Left lung (tissue), 4 donors: ENCODE measurements at regions not wholly inside any gene's neighbourhood (a gene's known extent, or its start where the extent isn't known, plus 50 kb on each side); places are given as distances from the start of the nearest gene placed in this dataset.

ENCODE experiments used
- ATAC-seq: fragments of 200-7000 bp; cut with Tn5 transposase; one replicate; pipeline ENCODE4 v1.9.1; 2020; ENCODE audit warnings: moderate library complexity
- DNase-seq, 4 donors: peaks; one replicate each; pipeline ENCODE4 v3.0.0-alpha.2; 2013 to 2020
- H3K27ac ChIP-seq, 2 donors: fragments of 200-600 bp; sonication (generic) in 1 of 2; one replicate each; pipeline versions ENCODE4 v1.5.0 to v1.8.0; 2020 to 2021
- H3K27me3 ChIP-seq, 2 donors: fragments of 200-600 bp; sonication (generic) in 1 of 2; one replicate each; pipeline versions ENCODE4 v1.5.0 to v1.8.0; 2020 to 2021
- H3K36me3 ChIP-seq, 2 donors: fragments of 200-600 bp; sonication (generic) in 1 of 2; one replicate each; pipeline versions ENCODE4 v1.5.0 to v1.8.0; 2020 to 2021
- H3K4me1 ChIP-seq, 2 donors: fragments of 200-600 bp; one replicate each; pipeline ENCODE4 v1.8.0; 2021
- H3K4me3 ChIP-seq, 2 donors: fragments of 200-600 bp; sonication (generic) in 1 of 2; one replicate each; pipeline versions ENCODE4 v1.5.0 to v1.8.0; 2020 to 2021; ENCODE audit warnings: mild to moderate bottlenecking in 1 of 2
- H3K9me3 ChIP-seq, 2 donors: fragments of 200-600 bp; sonication (generic) in 1 of 2; one replicate each; pipeline versions ENCODE4 v1.5.0 to v1.8.0; 2020 to 2021
- intact Hi-C, 2 donors: fragments of 100-400 bp; cut with DNase I; formaldehyde crosslinking; loops; one replicate each; pipeline versions ENCODE4 v1.11.2 to v1.14.2; 2022
- TF ChIP-seq, protein P1 (sequence below), 2 donors: fragments of 200-600 bp; sonication (generic) in 1 of 2; IDR thresholded peaks; one replicate each; pipeline versions ENCODE4 v1.5.0 to v1.8.0; 2021; ENCODE audit warnings: antibody characterized with exemption in 2 of 2
- donor health status: DM: no; HTN: yes; CAD: no.
- donor health status: DM: no; HTN: no; CAD: no.

DNA sequence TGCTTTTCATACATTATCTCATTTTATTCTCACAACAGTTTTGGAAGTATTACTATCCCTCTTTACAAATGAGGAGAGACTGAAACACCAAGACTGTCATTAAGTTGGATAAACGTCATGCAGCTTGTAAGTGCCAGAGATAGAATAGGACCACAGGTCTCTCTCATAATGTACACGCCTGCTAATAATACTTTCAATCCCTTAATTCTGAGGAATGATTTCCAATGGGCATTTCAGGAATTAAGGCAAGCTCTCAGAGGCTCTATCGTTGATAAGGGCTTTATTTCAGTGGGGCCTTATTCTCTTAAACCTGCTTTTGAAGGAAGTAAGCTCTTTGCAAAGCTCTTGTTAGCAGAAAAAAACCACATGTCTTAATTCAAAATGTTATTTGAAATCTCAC lies 229.1 kb downstream of the NFKBIZ start:
- no peaks in the 10 kb centered on the region for H3K27me3 ChIP-seq
- H3K27ac ChIP-seq, result peak overlapping the region; percentile 61 to 63
- intact Hi-C loops, result no loop called here
- H3K9me3 ChIP-seq, result no peaks in the 10 kb centered on the region
- ATAC-seq (no peak), DNase-seq (no peak)
- H3K4me3 ChIP-seq, result no peak overlapping the region
- peaks cover 0 to 4% of the 10 kb centered on the region in 2 donors for H3K4me1 ChIP-seq
- H3K36me3 ChIP-seq, result no peaks in the 10 kb centered on the region
- TF ChIP-seq, protein P1, sequence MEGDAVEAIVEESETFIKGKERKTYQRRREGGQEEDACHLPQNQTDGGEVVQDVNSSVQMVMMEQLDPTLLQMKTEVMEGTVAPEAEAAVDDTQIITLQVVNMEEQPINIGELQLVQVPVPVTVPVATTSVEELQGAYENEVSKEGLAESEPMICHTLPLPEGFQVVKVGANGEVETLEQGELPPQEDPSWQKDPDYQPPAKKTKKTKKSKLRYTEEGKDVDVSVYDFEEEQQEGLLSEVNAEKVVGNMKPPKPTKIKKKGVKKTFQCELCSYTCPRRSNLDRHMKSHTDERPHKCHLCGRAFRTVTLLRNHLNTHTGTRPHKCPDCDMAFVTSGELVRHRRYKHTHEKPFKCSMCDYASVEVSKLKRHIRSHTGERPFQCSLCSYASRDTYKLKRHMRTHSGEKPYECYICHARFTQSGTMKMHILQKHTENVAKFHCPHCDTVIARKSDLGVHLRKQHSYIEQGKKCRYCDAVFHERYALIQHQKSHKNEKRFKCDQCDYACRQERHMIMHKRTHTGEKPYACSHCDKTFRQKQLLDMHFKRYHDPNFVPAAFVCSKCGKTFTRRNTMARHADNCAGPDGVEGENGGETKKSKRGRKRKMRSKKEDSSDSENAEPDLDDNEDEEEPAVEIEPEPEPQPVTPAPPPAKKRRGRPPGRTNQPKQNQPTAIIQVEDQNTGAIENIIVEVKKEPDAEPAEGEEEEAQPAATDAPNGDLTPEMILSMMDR (IDR thresholded peaks at IDR 0.05), result no peak

DNA sequence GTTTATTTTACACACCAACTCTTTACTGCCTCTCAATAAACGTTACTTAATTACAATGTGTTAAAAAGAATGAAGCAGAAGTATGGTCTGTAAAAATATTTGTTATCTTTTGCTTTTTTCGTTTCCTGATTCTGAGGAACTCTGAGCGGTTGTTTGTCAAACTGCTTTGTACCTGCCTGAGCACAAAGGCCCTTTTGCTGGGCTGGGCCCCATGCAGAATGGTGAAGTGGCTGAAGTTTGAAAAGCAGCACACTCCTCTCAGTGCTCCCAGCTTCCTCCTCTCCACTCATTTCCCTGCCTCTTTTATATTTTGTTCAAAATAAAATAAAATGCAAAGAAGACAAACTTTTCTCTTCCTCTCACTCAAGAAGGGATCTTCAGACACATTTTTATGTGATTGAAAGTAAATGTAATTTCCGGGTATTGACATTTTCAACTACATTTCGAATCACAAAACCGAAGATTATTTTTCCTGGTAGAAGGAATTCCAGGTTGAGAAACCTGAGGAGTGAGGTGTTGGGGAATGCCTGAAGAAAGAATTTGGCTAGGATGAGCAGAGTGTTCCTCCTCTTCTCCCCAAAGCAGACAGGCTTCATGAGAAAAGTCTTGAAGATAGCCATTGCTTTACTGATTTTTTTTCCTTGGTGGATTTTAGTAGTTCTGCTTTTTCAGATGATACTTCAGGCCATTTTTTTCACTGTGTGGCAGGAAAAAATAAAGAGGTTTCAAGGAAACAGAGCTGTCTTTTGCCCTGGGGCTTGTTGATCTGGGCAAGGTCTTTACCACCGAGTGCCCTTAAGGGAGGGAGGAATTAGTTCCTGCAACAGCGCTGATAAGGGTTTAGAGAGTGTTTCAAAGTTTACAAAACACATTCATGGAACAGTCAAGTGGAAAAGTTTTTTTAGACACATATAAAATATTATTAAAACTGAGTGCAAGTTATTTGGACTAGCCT lies 229.8 kb downstream of the NFKBIZ start:
- no peak overlapping the region for H3K4me3 ChIP-seq
- peaks cover 0 to 4% of the 10 kb centered on the region in 2 donors for H3K4me1 ChIP-seq
- H3K9me3 ChIP-seq, result no peaks in the 10 kb centered on the region
- H3K27ac ChIP-seq, result peak overlapping the region; percentile 61 to 63
- H3K27me3 ChIP-seq, result no peaks in the 10 kb centered on the region
- DNase-seq, result peak in 2 of 4 donors; percentile 49 to 50
- peak; percentile 91 for ATAC-seq
- H3K36me3 ChIP-seq, result no peaks in the 10 kb centered on the region
- intact Hi-C loops, result no loop called here
- TF ChIP-seq, protein P1 (IDR thresholded peaks at IDR 0.05), result no peak

DNA sequence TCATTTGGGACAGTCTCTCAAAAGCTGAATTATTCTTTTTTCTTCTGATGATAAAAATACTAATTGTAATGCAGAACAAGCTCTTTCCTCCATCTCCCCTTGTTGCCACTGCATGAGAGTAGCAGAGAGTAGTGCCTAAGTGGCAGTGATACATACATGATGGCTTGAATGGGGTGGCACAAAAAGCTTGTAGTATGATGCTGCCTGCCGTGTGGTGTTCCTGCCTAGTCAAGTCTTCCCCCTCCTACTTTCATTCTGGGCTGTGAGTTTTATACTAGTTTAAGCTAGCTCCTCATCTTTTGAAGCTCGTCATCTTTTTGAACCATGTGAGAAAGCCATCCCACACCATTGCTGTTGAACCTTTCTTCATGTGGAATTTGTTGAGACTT lies 230.5 kb downstream of the NFKBIZ start:
- intact Hi-C loops, result no loop called here
- Histone ChIP-seq H3K27me3 (no peaks in the 10 kb centered on the region), H3K4me3 (no peak overlapping the region), H3K36me3 (no peaks in the 10 kb centered on the region), H3K27ac (no peak overlapping the region), H3K4me1 (peaks cover 0 to 4% of the 10 kb centered on the region in 2 donors), H3K9me3 (no peaks in the 10 kb centered on the region)
- no peak for DNase-seq
- TF ChIP-seq, protein P1 (IDR thresholded peaks at IDR 0.05), result no peak
- peak; percentile 60 for ATAC-seq

DNA sequence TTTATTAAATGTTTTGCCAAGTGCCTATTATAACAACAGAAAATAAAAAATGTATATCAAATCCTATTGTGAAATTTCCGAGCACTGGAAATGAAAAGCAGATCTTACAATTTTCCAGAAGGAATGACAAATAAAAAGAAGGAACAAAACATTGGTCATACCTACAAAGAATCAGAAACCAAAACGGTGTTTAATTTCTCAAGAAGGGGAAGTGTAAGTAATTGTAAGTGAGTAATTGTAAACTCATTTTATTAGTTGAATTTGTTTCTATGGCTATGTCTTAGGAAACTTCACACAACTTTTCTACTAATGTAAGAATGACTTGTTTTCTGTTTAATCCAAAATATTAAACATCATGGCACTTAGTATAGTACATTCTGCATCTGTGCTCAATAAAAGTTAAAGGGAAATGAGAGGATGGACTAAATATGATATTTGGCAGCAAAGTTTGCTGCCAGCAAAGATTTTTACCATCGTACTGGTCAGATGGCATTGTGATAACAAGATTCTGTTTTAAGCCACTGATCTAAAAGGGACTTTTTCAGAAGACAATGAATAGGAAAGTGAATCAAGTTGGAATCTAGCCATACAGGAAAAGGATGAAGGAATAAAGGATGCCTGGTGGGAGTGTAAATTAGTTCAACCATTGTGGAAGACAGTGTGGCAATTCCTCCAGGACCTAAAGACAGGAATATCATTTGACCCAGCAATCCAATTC lies 232.4 kb downstream of the NFKBIZ start:
- DNase-seq (no peak), ATAC-seq (no peak)
- intact Hi-C loops, result no loop called here
- Histone ChIP-seq H3K4me3 (no peak overlapping the region), H3K36me3 (no peaks in the 10 kb centered on the region), H3K27ac (no peak overlapping the region), H3K4me1 (peaks cover 0 to 4% of the 10 kb centered on the region in 2 donors), H3K27me3 (no peaks in the 10 kb centered on the region), H3K9me3 (no peaks in the 10 kb centered on the region)
- TF ChIP-seq, protein P1 (IDR thresholded peaks at IDR 0.05), result no peak

DNA sequence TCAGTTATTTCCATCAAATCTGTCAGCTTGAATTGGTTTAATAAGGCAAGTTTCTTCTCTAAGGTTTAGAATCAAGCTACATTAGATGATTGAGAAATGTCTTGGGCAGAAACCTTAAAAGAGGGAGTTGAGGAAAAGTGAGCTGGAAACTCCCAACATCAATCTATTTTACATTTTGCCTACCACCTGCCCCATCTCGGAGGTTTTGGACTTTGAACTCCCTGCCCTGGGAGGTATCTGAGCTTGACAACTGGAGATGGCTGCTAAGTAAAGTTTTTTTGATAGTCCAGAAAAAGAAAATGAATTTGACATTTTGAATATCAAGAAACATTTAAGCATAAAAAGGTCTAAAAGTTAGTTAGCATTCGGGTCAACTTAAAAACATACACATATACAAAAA lies 234.2 kb downstream of the NFKBIZ start:
- intact Hi-C loops, result no loop called here
- TF ChIP-seq, protein P1 (IDR thresholded peaks at IDR 0.05), result no peak
- H3K27me3 ChIP-seq, result no peaks in the 10 kb centered on the region
- H3K27ac ChIP-seq, result no peak overlapping the region
- H3K4me3 ChIP-seq, result no peak overlapping the region
- no peaks in the 10 kb centered on the region for H3K36me3 ChIP-seq
- ATAC-seq (no peak), DNase-seq (no peak)
- peaks cover 0 to 4% of the 10 kb centered on the region in 2 donors for H3K4me1 ChIP-seq
- H3K9me3 ChIP-seq, result no peaks in the 10 kb centered on the region
